ENCODE measurements at regions not wholly inside any gene's neighbourhood (a gene's known extent, or its start where the extent isn't known, plus 50 kb on each side); places are given as distances from the start of the nearest gene placed in this dataset.

GRCh38 chrX:67317725-67318124 lies 226.1 kb upstream of the AR start:
- TF ChIP-seq FOXA1 (IDR thresholded peaks at IDR 0.05) (no peak), TARDBP (IDR thresholded peaks at IDR 0.05) (no peak), SP1 (IDR thresholded peaks at IDR 0.05) (no peak), CTBP1 (IDR thresholded peaks at IDR 0.05; ENCODE audit: borderline replicate concordance) (no peak), ARNT (IDR thresholded peaks at IDR 0.05) (no peak), FOXK2 (IDR thresholded peaks at IDR 0.05) (no peak), BHLHE40 (IDR thresholded peaks at IDR 0.05; ENCODE audit: borderline replicate concordance) (no peak), FOXM1 (IDR thresholded peaks at IDR 0.05; ENCODE audit: borderline replicate concordance) (no peak), SUZ12 (IDR thresholded peaks at IDR 0.05) (no peak), ELF4 (IDR thresholded peaks at IDR 0.05) (no peak), HDGF (IDR thresholded peaks at IDR 0.05; ENCODE audit: borderline replicate concordance) (no peak), NFRKB (IDR thresholded peaks at IDR 0.05) (no peak), L3MBTL2 (conservative IDR thresholded peaks at IDR 0.05) (no peak)
